ENCODE measurements at regions not wholly inside any gene's neighbourhood (a gene's known extent, or its start where the extent isn't known, plus 50 kb on each side); places are given as distances from the start of the nearest gene placed in this dataset.

DNA sequence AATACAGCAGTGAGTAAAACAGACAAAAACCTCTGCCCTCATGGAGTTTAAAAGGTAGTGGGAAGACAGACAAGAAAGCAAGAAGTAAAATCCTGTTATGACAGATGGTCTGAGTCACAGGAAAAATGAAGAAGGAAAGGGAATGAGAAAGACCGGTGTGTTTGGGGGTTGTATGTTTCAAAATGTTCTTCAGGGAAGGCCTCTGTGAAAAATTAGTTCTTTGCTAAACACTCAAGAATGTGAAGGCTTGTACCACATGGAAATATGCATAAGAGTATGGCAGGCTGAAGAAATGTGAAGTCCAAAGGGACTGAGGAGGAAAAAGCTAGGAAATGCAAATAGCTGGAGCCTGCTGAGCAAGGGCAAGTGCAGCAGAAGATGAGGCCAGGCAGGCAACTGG is 315.9 kb upstream of the SEMA3A start:
- TF ChIP-seq POLR2A (IDR thresholded peaks at IDR 0.05): no peak
- TF ChIP-seq, protein P1, sequence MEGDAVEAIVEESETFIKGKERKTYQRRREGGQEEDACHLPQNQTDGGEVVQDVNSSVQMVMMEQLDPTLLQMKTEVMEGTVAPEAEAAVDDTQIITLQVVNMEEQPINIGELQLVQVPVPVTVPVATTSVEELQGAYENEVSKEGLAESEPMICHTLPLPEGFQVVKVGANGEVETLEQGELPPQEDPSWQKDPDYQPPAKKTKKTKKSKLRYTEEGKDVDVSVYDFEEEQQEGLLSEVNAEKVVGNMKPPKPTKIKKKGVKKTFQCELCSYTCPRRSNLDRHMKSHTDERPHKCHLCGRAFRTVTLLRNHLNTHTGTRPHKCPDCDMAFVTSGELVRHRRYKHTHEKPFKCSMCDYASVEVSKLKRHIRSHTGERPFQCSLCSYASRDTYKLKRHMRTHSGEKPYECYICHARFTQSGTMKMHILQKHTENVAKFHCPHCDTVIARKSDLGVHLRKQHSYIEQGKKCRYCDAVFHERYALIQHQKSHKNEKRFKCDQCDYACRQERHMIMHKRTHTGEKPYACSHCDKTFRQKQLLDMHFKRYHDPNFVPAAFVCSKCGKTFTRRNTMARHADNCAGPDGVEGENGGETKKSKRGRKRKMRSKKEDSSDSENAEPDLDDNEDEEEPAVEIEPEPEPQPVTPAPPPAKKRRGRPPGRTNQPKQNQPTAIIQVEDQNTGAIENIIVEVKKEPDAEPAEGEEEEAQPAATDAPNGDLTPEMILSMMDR (IDR thresholded peaks at IDR 0.05): no peak

Data from right lobe of liver (tissue), 4 donors.